Suppressor macrophage treated with lipopolysaccharide for 1 hour (primary cell): ENCODE measurements at regions not wholly inside any gene's neighbourhood (a gene's known extent, or its start where the extent isn't known, plus 50 kb on each side); places are given as distances from the start of the nearest gene placed in this dataset.
A peak's percentile ranks its signal among the peaks of the same experiment; 100 is the strongest.

ENCODE experiments used
- DNase-seq, 3 donors: peaks; one replicate each; pipeline ENCODE4 v3.0.0-alpha.2; 2020 to 2022

DNA sequence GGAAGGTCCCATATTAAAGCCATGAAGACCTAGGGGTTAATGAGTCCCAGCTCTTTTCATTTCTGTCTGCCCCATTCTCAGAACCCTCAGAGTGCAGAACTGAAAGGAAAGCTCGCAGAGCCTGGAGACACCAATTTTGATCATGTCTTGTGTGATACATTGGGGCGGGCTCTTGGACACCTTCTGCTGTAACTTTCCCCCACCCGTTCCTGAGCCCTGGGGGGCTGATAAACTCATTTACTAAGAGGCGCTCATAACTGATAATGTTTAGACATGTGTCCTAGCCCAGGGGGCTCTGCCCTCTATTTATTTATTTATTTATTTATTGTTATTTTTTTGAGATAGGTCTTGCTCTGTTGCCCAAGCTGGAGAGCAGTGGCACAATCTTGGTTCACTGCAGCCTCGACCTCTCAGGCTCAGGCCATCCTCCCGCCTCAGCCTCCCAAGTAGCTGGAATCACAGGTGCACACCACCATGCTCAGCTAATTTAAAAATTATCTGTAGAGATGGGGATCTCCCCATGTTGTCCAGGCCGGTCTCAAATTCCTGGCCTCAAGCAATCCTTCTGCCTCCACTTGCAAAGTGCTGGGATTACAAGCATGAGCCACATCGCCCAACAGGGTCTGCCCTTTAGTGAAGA is 72.4 kb upstream of the HAAO start:
- DNase-seq, result no peak

DNA sequence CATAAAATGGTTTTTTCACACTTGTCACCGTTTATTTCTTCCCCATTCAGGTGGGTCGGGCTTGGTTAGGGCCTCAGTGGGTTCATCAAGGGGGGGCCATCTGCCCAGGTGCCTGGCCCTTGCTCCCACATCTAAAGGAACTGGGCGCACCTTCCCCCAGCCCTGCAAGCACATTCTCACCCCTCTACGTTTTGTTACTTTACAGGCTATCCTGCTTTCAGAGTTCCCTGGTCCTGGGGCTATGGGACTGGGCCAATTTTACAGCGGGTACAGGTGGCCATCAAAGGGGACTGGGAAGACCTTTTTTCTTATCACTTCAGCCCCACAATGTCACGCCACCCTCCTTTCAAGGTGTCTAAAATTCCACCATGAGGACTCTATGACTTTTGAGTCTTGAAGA is 71.8 kb upstream of the HAAO start:
- no peak for DNase-seq

DNA sequence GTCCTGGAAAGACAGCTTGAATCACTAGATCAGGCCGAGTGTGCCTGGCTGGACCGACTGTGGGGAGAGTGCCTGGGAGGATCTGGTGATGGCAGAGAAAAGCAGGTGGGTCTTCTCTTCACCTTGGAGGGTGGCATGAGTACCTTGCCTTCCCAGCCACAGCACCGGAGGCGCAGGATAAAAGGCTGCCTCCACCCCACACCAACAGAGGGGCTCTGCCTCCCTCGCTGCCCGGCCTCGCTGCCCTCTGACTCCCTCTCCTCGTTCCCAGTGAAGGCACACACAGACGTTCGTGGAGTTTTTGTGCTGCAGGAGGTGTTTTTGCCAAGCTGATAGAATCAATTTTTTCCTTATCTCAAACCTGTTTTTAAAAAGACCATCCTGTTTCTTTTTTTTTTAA is 71.4 kb upstream of the HAAO start:
- no peak for DNase-seq

DNA sequence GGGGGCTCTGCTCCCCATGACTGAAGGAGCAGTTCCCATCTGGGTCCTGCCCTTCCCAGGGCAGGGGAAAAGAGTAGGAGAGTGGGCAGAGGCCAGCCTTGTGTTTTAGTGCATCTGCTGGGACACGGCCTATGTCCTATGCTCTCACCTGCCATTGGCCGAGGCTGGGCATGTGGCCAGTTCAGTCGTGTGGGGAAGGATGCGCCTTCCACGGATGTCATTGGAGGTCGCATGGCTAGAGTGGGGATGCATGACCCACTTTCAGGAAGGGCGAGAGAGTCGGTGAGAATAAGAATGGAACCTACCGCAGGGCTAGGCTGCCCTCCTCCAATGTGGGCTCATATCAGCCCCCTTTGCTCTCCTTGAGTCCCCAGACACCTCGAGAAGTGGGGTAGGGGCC is 70.9 kb upstream of the HAAO start:
- DNase-seq, result no peak

DNA sequence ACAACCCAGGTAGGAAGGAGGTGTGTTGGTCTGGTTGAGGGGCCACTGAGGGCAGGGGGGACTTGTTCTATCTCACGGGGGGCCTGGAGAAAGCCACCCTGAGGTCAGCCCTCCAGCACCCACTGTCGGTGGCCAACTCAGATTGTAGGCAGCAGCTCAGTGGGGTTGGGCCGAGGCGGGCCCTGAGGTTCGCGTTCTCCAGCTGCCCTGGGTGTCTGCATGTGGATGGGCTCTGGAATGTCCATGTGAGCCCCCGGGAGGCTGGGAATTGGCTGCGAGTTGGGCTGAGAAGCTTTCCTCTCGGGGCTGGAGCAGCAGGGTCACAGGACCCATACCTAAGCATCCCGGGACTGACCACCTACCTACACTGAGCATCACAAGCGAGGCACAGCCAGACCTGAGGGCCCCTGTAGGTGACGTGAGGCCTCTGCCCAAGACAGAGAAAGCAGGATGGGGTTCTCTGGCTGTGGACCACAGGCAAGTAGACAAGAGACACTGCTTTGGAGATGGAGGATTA is 70.3 kb upstream of the HAAO start:
- DNase-seq, result no peak

DNA sequence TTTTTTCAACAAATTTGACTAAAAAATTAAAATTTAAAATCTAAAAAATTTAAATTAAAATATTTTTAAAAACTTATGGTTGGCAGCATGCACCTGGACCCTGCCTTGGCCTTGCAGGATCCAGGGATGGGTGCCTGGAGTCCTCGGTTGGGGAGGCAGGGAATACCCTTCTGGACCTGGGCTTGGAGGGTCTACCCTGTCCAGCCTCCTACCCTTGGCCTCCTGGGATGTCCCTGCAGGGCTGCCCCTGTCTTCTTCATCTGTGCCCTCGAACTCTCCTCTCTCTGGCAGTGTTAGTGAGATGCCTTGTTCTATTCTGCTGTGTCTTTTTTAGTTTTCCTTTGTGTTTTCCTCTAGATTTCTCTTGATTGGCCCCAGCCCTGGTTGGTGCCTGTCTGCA is 68.9 kb upstream of the HAAO start:
- DNase-seq, result no peak

DNA sequence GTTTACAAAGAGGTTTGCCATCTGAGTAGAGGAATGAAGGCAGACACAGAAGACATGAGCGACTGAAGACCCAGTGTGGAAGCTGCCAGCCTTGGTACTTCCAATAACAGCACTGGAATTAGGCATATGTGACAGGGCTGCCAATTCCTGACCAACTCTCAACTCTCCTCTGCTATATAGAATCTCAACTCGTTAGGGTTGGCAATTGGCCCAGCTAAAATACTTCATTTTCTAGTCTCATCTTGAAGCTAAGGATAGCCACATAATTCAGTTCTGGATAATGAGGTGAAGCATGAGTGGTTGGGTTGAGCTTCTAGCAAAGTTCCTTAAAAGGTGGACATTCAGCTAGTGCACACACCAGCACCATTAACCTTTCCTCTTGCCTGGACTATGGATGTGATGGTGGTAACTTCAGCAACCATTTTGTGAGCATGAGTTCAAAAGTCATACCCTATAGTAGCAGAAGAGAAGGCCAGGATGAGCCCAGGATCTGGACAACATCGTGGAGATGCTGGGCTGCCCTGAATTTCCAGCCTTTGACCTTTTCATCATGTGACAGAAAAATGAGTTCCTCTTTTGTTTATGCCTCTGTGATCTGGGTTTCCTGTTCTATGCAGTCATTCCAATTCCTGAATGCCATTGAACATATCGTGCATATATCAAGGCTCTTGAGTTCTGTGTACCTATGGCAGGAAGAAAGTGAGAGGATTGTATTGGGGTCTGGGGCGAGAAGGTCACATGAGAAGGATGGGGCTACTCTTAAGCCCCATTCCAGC is 68.1 kb upstream of the HAAO start:
- DNase-seq, result peak; percentile 38 to 63 (median 46)

DNA sequence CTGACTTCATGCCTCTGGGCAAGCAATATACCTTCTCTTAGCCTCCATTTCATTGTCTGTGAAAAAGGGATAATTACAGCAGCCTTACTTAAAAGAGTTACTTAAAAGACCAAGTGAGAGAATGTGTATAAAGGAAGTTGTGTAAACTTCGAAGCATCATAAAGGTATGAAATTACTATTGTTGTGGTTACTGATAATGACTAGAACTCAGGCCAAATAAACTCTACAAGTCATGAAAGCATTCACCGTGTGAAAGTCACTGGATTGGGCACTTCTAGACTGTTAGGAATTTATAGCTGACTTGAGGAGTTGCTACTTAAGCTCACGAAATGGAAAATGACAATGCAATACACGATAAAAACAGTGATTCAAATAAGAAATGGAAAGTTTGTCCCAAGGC is 67.4 kb upstream of the HAAO start:
- no peak for DNase-seq

DNA sequence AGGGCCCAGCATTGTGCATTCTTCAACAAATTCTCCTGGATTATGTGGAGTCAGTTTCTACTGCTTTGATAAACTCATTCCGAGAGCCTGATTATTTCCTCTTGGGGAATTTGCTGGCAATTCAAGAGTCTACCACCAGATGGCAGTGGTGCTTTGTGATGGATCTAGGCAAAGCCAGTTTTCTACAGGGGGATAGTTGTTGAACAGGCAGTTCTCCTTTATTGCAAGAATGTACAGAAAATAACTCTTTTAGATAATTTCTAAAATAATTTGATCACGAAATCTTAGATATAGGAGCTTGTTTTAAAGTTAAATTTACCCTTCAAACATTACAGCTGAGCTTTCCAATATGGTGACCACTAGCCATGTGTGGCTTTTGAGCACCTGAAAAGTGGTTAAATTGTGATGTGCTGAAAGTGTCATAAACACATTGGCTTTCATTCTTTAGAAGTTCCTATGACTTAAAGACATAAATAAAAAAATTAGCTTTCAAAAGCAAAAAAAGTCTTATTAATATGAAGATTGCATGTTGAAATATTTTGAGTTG is 66.7 kb upstream of the HAAO start:
- DNase-seq, result peak; percentile 80 to 90 (median 84)

DNA sequence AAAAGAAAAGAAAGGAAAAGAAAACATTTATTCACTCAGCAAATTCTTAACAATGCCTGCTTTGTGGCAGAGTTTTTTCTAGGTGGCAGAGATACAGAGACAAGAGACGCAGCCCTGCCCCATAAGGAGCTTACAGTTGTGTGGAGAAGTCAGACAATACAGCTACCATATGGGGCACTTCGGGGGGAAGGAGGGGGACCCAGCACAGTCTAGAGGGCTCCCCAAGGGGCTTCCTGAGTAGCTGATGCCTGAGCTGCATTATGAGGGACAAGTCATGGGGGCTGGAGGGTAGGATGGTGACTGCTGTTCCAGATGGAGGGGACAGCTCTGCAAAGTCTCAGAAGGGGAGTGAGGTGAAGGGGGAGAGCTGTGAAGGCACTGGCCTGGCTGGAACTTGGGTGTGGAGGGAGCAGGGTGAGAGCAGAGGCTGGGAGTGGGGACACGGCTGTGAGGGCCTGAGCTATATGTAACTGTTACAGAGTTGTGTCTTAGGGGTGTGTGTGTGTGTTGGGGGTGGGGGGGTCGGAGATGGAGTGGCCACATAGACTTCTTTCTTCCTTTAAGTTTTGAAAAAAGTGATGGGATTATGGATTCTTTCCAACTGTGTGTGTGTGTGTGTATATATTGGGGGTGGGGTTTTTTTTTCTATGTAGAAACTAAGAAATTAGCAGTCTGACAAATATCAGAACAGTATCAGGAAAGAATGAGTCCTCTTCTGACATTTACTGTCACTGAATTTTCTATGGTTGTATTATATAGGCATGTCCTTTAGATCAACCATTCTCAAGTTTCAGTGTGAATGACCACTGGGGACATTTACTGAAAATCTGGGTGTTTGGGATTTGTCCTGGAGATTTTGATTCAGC is 66.0 kb upstream of the HAAO start:
- DNase-seq, result no peak

DNA sequence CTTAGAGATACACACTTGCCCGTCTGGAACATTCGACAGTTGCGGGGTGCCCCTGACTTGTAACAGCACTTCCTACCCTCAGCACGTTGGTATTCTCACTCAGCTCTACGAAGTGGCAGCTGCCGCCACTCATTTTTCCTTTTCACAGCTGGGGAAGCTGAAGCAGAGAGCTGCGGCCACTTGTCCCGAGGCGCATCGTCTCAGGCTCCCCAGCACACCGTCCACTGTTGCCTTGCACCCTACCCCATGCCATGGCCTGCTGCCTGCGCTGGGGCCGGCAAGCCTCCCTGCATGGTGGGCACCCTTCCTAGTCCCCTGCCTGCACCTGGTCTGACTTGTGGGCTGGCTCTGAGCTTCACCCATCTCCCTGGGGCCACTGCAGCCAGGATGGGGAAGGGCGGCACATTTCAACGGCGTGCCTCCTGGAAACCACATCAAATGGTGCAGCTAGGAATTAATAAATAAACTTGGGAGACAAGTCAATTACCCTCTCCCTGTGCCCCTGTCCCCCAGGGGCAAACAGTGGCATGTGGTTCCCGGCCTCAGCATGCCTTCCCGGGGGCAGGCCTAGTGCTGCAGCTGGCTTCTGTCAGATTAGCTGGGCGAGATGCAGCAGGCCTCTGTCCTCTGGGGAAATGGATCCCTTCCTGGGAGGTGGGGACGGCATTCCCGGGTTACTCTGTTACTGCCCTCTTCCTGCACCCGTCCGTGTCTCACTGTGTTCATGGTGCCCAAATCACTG is 64.7 kb upstream of the HAAO start:
- no peak for DNase-seq

DNA sequence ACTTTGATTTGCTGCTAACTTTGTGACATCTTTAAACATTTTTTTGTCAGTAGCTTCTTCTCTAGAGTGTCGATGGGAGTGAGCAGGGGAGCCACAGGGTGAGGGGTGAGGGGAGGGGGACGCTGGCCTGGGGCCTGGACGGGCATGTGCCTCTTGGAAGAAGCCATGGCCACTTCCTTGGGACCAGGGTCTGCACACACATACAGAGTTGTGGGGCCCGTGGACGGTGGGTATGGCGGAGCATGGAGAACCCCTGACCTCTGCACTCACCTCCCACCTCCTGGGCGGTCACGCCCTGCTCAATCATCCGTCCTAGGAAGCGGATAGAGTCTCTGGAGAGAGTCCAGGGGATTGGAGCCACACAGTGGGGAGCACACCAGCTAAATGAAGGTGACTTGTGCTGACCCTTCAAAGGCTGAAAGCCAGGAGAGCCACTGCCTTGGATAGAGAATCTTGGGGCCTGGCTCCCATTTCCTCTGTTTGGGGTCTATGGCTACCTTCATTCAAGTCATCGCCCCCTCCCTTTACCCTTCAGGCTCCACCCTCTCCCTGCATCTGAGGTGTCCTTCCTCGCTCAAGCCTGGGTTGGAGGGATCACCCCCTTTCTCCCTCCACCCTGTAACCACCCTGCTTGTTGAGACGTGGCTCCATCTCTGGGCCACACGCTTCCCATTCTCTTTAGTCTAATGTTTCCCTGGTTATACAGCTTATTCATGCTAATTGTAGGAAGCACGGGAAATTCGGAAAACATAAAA is 63.9 kb upstream of the HAAO start:
- no peak for DNase-seq

DNA sequence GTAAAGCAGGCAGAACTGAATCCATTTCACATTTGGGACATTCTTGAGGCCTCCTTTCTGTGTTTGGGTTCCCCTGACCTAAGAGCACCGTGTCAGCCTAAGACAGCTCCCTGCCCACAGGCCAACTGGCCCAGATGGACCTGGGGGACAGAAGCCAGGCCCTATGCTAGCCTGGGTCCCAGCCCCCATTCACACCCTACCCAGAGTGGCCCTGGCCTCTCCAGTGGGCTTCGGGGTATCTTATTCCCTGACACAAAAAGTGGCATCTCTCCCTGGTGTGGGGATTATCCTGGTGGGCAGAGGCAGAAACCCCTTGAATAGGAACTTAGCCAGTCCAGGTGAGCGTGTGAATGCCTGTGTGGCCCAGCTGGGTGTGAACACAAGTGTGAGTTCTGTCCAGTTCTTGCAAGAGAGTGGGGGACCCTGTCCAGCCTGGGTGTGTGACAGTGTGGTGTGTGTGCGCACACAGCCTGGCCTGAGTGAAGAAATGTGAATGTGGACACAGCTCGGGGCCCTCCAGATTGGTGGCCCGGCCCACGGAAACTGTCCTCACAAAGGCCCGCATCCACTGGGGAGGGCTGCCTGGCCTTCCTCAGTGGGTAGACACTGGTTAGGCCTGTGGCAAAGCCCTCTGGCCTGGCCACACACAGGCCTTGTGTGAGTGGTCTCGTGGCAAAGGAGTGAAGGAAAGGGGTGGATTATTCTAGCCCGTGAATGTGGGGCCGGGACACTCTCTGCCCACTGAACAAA is 63.0 kb upstream of the HAAO start:
- no peak for DNase-seq

DNA sequence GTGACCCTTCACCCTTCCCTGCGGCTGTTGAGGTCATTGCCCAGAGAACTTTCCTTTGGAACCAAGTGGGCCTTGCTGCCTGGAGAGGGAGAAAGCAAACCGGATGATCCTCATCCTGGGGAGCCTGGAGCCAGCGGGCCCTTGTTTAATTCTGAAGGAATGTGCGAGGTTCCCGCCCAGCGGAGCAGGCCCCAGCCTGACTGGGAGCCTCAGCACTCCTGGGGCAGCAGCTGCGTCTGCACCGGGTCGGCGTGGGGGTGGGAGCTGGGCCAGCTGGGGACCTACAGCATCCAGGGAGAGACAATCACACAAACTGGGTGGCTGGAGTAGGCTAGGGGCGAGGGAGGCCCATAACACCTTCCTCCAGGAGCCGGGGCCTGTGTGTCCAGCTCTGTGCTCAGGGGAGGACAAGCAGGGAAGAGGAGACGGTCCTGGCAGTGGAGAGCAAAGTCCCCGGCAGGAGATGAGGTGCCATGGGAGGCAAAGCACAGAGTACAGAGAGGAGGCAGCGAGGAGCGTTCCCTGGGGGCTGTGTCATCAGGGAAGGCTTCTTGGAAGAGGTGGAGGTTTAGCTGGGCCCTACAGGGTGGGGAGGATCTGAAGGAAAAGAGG is 61.9 kb upstream of the HAAO start:
- DNase-seq, result no peak

DNA sequence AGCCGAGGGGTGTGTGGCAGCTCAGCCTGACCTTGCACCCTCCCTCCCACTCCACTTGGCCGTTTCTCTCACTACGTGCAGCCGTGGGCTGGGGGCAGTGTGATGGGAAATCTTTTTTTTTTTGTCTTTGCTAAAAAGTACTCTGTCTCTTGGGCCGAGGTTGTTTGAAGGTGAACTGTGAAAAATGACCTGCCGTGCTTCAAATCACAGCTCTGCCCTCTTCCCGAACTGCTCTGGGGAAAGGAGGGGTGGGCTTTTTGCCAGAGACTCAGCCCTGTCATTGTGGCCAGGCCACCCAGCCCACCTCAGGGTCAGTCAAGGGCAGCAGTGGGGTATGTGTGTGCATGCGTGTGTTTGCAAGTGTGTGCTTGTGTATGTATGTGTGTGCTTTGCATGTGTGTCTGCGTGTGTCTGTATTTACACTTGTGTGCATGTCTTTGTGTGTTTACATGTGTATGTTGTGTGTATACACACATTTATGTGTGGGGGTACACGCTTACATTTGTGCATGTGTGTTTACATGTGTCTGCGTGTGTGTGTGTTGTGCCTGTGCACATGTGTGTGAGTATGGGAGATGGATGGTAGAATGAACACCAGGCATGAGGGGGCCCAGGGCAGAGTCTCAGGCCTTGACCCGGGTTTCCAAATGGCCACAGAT is 61.3 kb upstream of the HAAO start:
- no peak for DNase-seq

DNA sequence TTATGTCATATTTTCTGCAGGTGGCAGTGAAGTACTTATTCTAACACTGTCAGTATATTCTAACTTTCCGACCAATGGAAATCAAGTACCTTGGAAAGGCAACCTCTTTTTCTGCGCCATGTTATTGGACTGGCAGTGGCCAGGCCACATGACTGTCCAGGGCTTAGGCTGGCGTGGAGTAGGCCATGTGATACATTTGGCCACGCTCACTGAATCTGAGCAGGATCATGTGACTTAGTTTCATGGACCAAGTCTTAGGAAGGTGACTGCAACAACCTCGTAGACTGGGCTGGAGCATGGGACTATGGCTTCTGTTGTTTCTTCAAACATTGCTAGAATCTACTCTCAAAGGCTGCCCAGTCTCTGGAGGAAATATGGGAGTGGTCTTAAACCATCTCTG is 60.4 kb upstream of the HAAO start:
- no peak for DNase-seq

DNA sequence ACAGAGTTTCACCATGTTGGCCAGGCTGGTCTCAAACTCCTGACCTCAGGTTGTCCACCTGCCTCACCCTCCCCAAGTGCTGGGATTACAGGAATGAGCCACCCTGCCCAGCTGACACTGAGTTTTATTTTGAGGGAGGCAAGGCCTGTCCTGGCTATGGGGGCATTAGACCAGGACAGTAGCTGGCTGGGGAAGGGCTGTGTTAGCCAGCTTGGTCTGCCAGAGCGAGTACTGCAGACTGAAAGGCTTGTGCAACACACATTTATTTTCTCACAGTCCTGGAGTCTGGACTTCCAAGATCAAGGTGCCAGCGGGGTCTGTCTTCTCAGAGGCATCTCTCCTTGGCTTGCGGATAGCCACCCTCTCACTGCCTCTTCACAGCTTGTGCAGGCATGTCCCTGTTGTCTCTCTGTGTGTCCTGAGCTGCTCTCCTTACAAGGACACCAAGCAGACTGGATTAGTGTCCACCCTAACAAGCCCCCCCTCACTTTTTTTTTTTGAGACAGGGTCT is 59.4 kb upstream of the HAAO start:
- no peak for DNase-seq

DNA sequence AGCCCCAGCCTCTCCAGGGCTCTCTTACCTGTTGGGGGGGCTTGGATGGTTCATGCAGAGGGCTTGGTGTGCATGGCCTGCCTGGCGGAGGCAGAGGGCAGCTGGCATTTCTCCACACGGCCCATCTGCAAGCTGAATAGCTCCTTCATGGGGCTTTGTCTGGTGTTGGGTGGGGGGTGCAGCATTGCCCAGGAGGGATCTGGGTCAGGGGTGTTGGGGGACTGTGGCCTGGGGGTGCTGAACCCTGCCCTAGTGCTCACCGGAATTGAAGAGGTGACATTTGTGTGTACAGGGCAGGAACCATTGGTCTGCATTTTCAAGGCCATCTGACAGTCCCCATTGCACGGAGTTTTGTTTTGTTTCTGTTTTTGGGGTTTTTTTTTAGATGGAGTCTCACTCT is 58.8 kb upstream of the HAAO start:
- no peak for DNase-seq

DNA sequence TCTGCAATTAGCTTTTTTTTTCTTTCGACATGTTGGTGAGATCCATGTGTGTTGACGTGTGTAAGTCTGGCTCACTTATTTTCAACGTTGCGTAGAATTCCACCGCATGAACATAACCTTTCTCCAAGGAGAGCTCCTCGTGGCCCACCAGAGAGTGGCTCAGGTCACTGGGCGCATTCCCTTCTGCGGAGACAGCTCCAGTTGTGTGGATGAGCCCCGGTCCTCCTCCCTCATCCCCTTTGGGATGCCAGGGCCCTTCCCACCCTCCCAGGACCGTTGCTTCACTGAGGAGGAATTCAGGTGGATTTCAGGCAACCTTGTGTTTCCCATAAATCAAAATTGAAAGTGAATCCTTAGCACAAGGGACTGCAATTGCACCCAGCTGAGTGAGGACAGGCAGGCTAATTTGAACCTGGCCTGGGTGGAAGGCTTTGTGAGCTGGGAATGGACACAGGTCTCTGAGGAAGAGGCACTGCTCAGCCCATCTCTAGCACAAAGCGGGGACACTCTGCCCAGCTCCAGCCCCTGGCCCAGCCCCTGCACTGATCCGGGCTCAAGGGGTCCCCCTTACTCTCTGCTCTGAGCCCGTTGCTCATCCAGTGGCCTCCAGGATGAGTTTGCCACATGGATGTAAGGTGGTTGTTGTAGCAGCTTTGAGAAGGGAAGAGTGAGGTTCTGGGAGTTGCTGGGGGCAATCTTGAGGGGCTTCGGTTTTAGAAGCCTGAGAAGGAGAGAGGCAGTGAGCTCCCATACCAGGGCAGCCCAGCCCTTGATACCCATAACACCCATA is 57.8 kb upstream of the HAAO start:
- no peak for DNase-seq
